Caco-2 (cell line): ENCODE measurements at regions not wholly inside any gene's neighbourhood (a gene's known extent, or its start where the extent isn't known, plus 50 kb on each side); places are given as distances from the start of the nearest gene placed in this dataset.
A peak's percentile ranks its signal among the peaks of the same experiment; 100 is the strongest.

Experiments
- BruUV-seq: library from RNA; stranded (reverse); fragments of 400-500 nt; replicated peaks from 2 replicates; lab custom pipeline; 2021; lab: Mats Ljungman, UMichigan
- CTCF ChIA-PET: fragments of 300-600 bp; sonication (Branson Sonifier 250); formaldehyde crosslinking; loops from one replicate; lab custom pipeline; 2022; ENCODE audit warnings: antibody characterized with exemption; lab: Charles Lee
- POLR2A ChIA-PET: fragments of 300-600 bp; sonication (Branson Sonifier 250); formaldehyde crosslinking; loops from one replicate; lab custom pipeline; 2022; ENCODE audit warnings: antibody characterized with exemption; lab: Charles Lee
- DNase-seq, 2 experiments: peaks; one replicate each; pipeline versions ENCODE4 v3.0.0 to v3.0.0-alpha.2; 2020 to 2022
- H3K27me3 ChIP-seq: replicated peaks from 2 replicates; pipeline ENCODE4 v1.6.0; 2011; ENCODE audit warnings: low read length; ENCODE audit not compliant: control insufficient read depth, insufficient read depth
- H3K36me3 ChIP-seq: 2 replicates; pipeline ENCODE4 v1.5.1; 2011; ENCODE audit warnings: low read length; ENCODE audit not compliant: control insufficient read depth, insufficient read depth
- H3K4me1 ChIP-seq: fragments of 250-450 bp; sonication (Bioruptor Pico); 2 replicates; pipeline ENCODE4 v1.5.1; 2020; ENCODE audit warnings: mild to moderate bottlenecking
- H3K4me3 ChIP-seq: 2 replicates; pipeline ENCODE4 v1.5.1; 2011; ENCODE audit warnings: low read depth, mild to moderate bottlenecking, control low read depth, low read length
- H3K9me3 ChIP-seq: fragments of 250-450 bp; sonication (Bioruptor Pico); 2 replicates; pipeline ENCODE4 v1.5.1; 2020; ENCODE audit warnings: mild to moderate bottlenecking, moderate library complexity
- H3K27ac Mint-ChIP-seq: one replicate; pipeline ENCODE4 v1.8.0; 2022; ENCODE audit warnings: mixed read lengths; ENCODE audit not compliant: unreplicated experiment
- H3K27me3 Mint-ChIP-seq: one replicate; pipeline ENCODE4 v1.8.0; 2022; ENCODE audit warnings: mixed read lengths; ENCODE audit not compliant: insufficient read depth, unreplicated experiment
- H3K36me3 Mint-ChIP-seq: one replicate; pipeline ENCODE4 v1.8.0; 2022; ENCODE audit warnings: mild to moderate bottlenecking, mixed read lengths; ENCODE audit not compliant: insufficient read depth, unreplicated experiment
- H3K4me1 Mint-ChIP-seq: one replicate; pipeline ENCODE4 v1.8.0; 2022; ENCODE audit warnings: low read depth, mixed read lengths; ENCODE audit not compliant: unreplicated experiment
- H3K4me3 Mint-ChIP-seq: one replicate; pipeline ENCODE4 v1.8.0; 2022; ENCODE audit warnings: mild to moderate bottlenecking, moderate library complexity, mixed read lengths; ENCODE audit not compliant: unreplicated experiment
- H3K9me3 Mint-ChIP-seq: one replicate; pipeline ENCODE4 v1.8.0; 2022; ENCODE audit warnings: mixed read lengths; ENCODE audit not compliant: unreplicated experiment
- intact Hi-C: fragments of 100-400 bp; cut with micrococcal nuclease; formaldehyde crosslinking; loops from one replicate; pipeline ENCODE4 v1.10.0; 2022; ENCODE audit not compliant: unreplicated experiment
- TF ChIP-seq, protein P1 (sequence below), 2 experiments: fragments of 200-600 bp in 1 of 2; IDR thresholded peaks; 1 replicate in 1 of 2; 2 replicates in 1 of 2; pipeline versions ENCODE4 v1.5.1 to v1.8.0; 2011 to 2022; ENCODE audit warnings: antibody characterized with exemption in 1 of 2, control low read depth in 1 of 2, inconsistent platforms in 1 of 2, low read depth in 1 of 2, low read length in 1 of 2, mild to moderate bottlenecking in 1 of 2, moderate library complexity in 1 of 2; ENCODE audit not compliant: insufficient read depth in 1 of 2, severe bottlenecking in 1 of 2, unreplicated experiment in 1 of 2

DNA sequence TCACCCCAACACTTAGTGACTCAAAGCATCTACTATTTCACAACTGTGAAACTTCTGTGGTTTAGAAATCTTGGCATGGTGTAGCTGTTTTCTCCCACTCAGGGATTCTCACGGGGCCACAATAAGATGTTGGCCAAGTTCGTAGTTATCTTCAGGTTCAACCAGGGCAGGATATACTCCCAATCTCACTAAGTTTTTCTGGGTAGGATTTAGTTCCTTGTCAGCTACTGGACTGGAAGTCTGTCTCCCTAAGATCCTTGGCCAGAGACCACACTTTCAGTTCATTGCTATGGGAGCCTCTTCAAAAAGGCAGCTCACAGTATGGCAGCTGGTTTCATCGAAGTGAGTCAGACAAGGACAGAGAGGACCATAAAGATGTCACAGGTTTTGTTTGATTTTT is 111.7 kb upstream of the PDHA2 start:
- no TSS peak for BruUV-seq
- H3K27me3 ChIP-seq, result no peaks in the 10 kb centered on the region
- Mint-ChIP-seq H3K36me3 (no peaks in the 10 kb centered on the region), H3K27ac (no peak overlapping the region), H3K4me3 (no peak overlapping the region), H3K9me3 (no peaks in the 10 kb centered on the region), H3K27me3 (no peaks in the 10 kb centered on the region), H3K4me1 (no peaks in the 10 kb centered on the region)
- intact Hi-C loops, result no loop called here
- CTCF ChIA-PET, result no interaction called here
- no peaks in the 10 kb centered on the region; the same call in 1 of the 2 replicates for H3K4me1 ChIP-seq
- H3K4me3 ChIP-seq, result no peak overlapping the region
- POLR2A ChIA-PET, result no interaction called here
- H3K36me3 ChIP-seq, result no peaks in the 10 kb centered on the region
- no peaks in the 10 kb centered on the region for H3K9me3 ChIP-seq
- DNase-seq, result no peak
- TF ChIP-seq, protein P1, sequence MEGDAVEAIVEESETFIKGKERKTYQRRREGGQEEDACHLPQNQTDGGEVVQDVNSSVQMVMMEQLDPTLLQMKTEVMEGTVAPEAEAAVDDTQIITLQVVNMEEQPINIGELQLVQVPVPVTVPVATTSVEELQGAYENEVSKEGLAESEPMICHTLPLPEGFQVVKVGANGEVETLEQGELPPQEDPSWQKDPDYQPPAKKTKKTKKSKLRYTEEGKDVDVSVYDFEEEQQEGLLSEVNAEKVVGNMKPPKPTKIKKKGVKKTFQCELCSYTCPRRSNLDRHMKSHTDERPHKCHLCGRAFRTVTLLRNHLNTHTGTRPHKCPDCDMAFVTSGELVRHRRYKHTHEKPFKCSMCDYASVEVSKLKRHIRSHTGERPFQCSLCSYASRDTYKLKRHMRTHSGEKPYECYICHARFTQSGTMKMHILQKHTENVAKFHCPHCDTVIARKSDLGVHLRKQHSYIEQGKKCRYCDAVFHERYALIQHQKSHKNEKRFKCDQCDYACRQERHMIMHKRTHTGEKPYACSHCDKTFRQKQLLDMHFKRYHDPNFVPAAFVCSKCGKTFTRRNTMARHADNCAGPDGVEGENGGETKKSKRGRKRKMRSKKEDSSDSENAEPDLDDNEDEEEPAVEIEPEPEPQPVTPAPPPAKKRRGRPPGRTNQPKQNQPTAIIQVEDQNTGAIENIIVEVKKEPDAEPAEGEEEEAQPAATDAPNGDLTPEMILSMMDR (IDR thresholded peaks at IDR 0.05; ENCODE audit: insufficient read depth in 1 of 2, low read depth in 1 of 2, low read length in 1 of 2, severe bottlenecking in 1 of 2, unreplicated experiment in 1 of 2), result no peak

- Histone ChIP-seq H3K36me3 (no peaks in the 10 kb centered on the region), H3K27me3 (no peaks in the 10 kb centered on the region), H3K4me3 (no peak overlapping the region), H3K9me3 (no peaks in the 10 kb centered on the region), H3K4me1 (peaks cover 14% of the 10 kb centered on the region)
- peaks cover 12% of the 10 kb centered on the region for H3K4me1 Mint-ChIP-seq
- BruUV-seq, result no TSS peak
- TF ChIP-seq, protein P1 (IDR thresholded peaks at IDR 0.05; ENCODE audit: insufficient read depth in 1 of 2, low read depth in 1 of 2, low read length in 1 of 2, severe bottlenecking in 1 of 2, unreplicated experiment in 1 of 2), result no peak
- no peaks in the 10 kb centered on the region for H3K36me3 Mint-ChIP-seq
- H3K4me3 Mint-ChIP-seq, result no peak overlapping the region
- peak; percentile 31 to 40 for DNase-seq
- ChIA-PET CTCF (no interaction called here), POLR2A (no interaction called here)
- intact Hi-C loops, result no loop called here
- peaks cover 20% of the 10 kb centered on the region for H3K9me3 Mint-ChIP-seq
- H3K27ac Mint-ChIP-seq, result peak overlapping the region; percentile 26
- no peaks in the 10 kb centered on the region for H3K27me3 Mint-ChIP-seq
Observed at GRCh38 chr4:95715830-95716229, 124.1 kb upstream of the PDHA2 start.

DNA sequence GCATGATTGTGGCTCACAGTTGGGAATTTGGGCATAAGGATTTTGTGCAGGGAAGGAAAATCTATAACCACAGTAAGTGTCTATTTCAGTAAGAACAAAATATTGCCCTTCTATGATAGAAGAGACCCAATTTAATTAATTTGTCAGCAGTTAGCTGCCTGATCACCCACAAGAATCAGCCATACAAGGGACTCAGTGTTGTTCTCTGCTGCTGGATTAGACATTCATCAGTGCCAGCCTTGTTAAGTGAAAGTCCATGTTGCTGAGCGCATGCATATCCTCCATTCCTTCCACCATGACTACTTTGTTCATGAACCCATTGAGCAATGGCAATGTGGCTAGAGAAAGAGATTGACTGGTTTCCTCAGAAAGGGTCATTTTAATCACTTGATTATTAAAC is 125.3 kb upstream of the PDHA2 start:
- H3K27me3 Mint-ChIP-seq, result no peaks in the 10 kb centered on the region
- Histone ChIP-seq H3K9me3 (no peaks in the 10 kb centered on the region), H3K4me3 (no peak overlapping the region), H3K36me3 (no peaks in the 10 kb centered on the region), H3K27me3 (no peaks in the 10 kb centered on the region), H3K4me1 (peaks cover 14% of the 10 kb centered on the region)
- no peak overlapping the region for H3K4me3 Mint-ChIP-seq
- TF ChIP-seq, protein P1 (IDR thresholded peaks at IDR 0.05; ENCODE audit: insufficient read depth in 1 of 2, low read depth in 1 of 2, low read length in 1 of 2, severe bottlenecking in 1 of 2, unreplicated experiment in 1 of 2), result no peak
- DNase-seq, result no peak
- ChIA-PET CTCF (no interaction called here), POLR2A (no interaction called here)
- H3K36me3 Mint-ChIP-seq, result no peaks in the 10 kb centered on the region
- no TSS peak for BruUV-seq
- intact Hi-C loops, result no loop called here
- peaks cover 12% of the 10 kb centered on the region for H3K4me1 Mint-ChIP-seq
- H3K27ac Mint-ChIP-seq, result no peak overlapping the region
- peaks cover 20% of the 10 kb centered on the region for H3K9me3 Mint-ChIP-seq
